MM.1S (cell line): ENCODE measurements at regions not wholly inside any gene's neighbourhood (a gene's known extent, or its start where the extent isn't known, plus 50 kb on each side); places are given as distances from the start of the nearest gene placed in this dataset.

Experiments used
- DNase-seq: peaks from one replicate; pipeline ENCODE4 v3.0.0-alpha.2; 2015
- H2AFZ ChIP-seq: fragments of 300-600 bp; sonication (generic); 2 replicates; pipeline ENCODE4 v1.6.0; 2016; ENCODE audit warnings: antibody characterized with exemption, low read length
- H3F3A ChIP-seq: fragments of 300-600 bp; sonication (generic); 2 replicates; pipeline ENCODE4 v1.6.1; 2016; ENCODE audit warnings: mild to moderate bottlenecking, antibody characterized with exemption, low read length, moderate library complexity, mixed read lengths; ENCODE audit not compliant: insufficient read depth
- H3K27ac ChIP-seq: fragments of 300-600 bp; sonication (generic); 2 replicates; pipeline ENCODE4 v1.5.1; 2016; ENCODE audit warnings: mild to moderate bottlenecking, low read length
- H3K27me3 ChIP-seq: fragments of 300-600 bp; sonication (generic); replicated peaks from 2 replicates; pipeline ENCODE4 v1.6.0; 2016; ENCODE audit warnings: low read length; ENCODE audit not compliant: insufficient read depth
- H3K36me3 ChIP-seq: fragments of 300-600 bp; sonication (generic); replicated peaks from 2 replicates; pipeline ENCODE4 v1.6.1; 2016; ENCODE audit warnings: mild to moderate bottlenecking, low read length, mixed read lengths; ENCODE audit not compliant: insufficient read depth
- H3K4me1 ChIP-seq: fragments of 300-600 bp; sonication (generic); 2 replicates; pipeline ENCODE4 v1.6.1; 2016; ENCODE audit warnings: low read length, mixed read lengths
- H3K4me2 ChIP-seq: fragments of 300-600 bp; sonication (generic); 2 replicates; pipeline ENCODE4 v1.6.0; 2016; ENCODE audit warnings: low read depth, low read length
- H3K4me3 ChIP-seq: fragments of 300-600 bp; sonication (generic); 2 replicates; pipeline ENCODE4 v1.5.1; 2016; ENCODE audit warnings: low read length, mixed read lengths
- H3K79me2 ChIP-seq: fragments of 300-600 bp; sonication (generic); 2 replicates; pipeline ENCODE4 v1.6.1; 2016; ENCODE audit warnings: mixed run types, low read length, mixed read lengths
- H3K9ac ChIP-seq: fragments of 300-600 bp; sonication (generic); 2 replicates; pipeline ENCODE4 v1.6.1; 2016; ENCODE audit warnings: low read length, mixed read lengths
- H3K9me2 ChIP-seq: fragments of 300-600 bp; sonication (generic); replicated peaks from 2 replicates; pipeline ENCODE4 v1.6.1; 2016; ENCODE audit warnings: mild to moderate bottlenecking, low read length, mixed read lengths; ENCODE audit not compliant: insufficient read depth
- H3K9me3 ChIP-seq: fragments of 300-600 bp; sonication (generic); replicated peaks from 2 replicates; pipeline ENCODE4 v1.6.1; 2016; ENCODE audit warnings: mild to moderate bottlenecking, low read length, mixed read lengths; ENCODE audit not compliant: insufficient read depth
- H4K20me1 ChIP-seq: fragments of 300-600 bp; sonication (generic); 2 replicates; pipeline ENCODE4 v1.6.1; 2016; ENCODE audit warnings: mild to moderate bottlenecking, low read length, moderate library complexity, mixed read lengths; ENCODE audit not compliant: insufficient read depth
- CTCF ChIP-seq: fragments of 300-600 bp; sonication (generic); IDR thresholded peaks from 2 replicates; pipeline ENCODE4 v1.5.1; 2016; ENCODE audit warnings: antibody characterized with exemption, low read length, mixed read lengths
- EZH2 ChIP-seq: fragments of 300-600 bp; sonication (generic); optimal IDR thresholded peaks from 2 replicates; pipeline ENCODE3; 2017; ENCODE audit warnings: low read depth, mild to moderate bottlenecking, antibody characterized with exemption, low read length, mixed read lengths
- EZH2phosphoT487 ChIP-seq: fragments of 300-600 bp; sonication (generic); IDR thresholded peaks from 2 replicates; pipeline ENCODE4 v1.6.1; 2018; ENCODE audit warnings: antibody characterized with exemption, low read length

- H3K4me1 ChIP-seq, result no peaks in the 10 kb centered on the region
- H3K9me2 ChIP-seq, result no peaks in the 10 kb centered on the region
- H3K9ac ChIP-seq, result no peak overlapping the region
- no peaks in the 10 kb centered on the region for H3K9me3 ChIP-seq
- H3K4me3 ChIP-seq, result no peak overlapping the region
- no peaks in the 10 kb centered on the region for H4K20me1 ChIP-seq
- no peak for TF ChIP-seq CTCF
- TF ChIP-seq EZH2phosphoT487, result no peak
- TF ChIP-seq EZH2, result no peak
- DNase-seq, result no peak
- no peaks in the 10 kb centered on the region for H3F3A ChIP-seq
- H2AFZ ChIP-seq, result no peak overlapping the region
- H3K4me2 ChIP-seq, result no peak overlapping the region
- H3K27me3 ChIP-seq, result no peaks in the 10 kb centered on the region
- H3K79me2 ChIP-seq, result no peaks in the 10 kb centered on the region
- no peak overlapping the region for H3K27ac ChIP-seq
- H3K36me3 ChIP-seq, result no peaks in the 10 kb centered on the region
These were observed 381.8 kb downstream of the BUD13 start for GRCh38 chr11:116390963-116391362.

- Histone ChIP-seq H2AFZ (no peak overlapping the region), H3K27me3 (no peaks in the 10 kb centered on the region), H3K4me2 (no peak overlapping the region), H3K9ac (no peak overlapping the region), H3K4me3 (no peak overlapping the region), H3K27ac (no peak overlapping the region), H3F3A (no peaks in the 10 kb centered on the region), H3K36me3 (no peaks in the 10 kb centered on the region), H4K20me1 (no peaks in the 10 kb centered on the region), H3K9me2 (no peaks in the 10 kb centered on the region), H3K79me2 (no peaks in the 10 kb centered on the region), H3K4me1 (no peaks in the 10 kb centered on the region), H3K9me3 (no peaks in the 10 kb centered on the region)
- DNase-seq, result no peak
- TF ChIP-seq CTCF (no peak), EZH2 (no peak), EZH2phosphoT487 (no peak)
These were observed 384.6 kb downstream of the BUD13 start for GRCh38 chr11:116388146-116388545.

- Histone ChIP-seq H2AFZ (no peak overlapping the region), H3K79me2 (no peaks in the 10 kb centered on the region), H3K9ac (no peak overlapping the region), H3K4me3 (no peak overlapping the region), H3K36me3 (no peaks in the 10 kb centered on the region), H3K27me3 (no peaks in the 10 kb centered on the region), H3K9me3 (no peaks in the 10 kb centered on the region), H4K20me1 (no peaks in the 10 kb centered on the region), H3K4me2 (no peak overlapping the region), H3K4me1 (no peaks in the 10 kb centered on the region), H3F3A (no peaks in the 10 kb centered on the region), H3K9me2 (no peaks in the 10 kb centered on the region), H3K27ac (no peak overlapping the region)
- TF ChIP-seq CTCF (no peak), EZH2 (no peak), EZH2phosphoT487 (no peak)
- DNase-seq, result no peak
These were observed 385.1 kb downstream of the BUD13 start for GRCh38 chr11:116387641-116388040.
